ENCODE measurements at regions not wholly inside any gene's neighbourhood (a gene's known extent, or its start where the extent isn't known, plus 50 kb on each side); places are given as distances from the start of the nearest gene placed in this dataset.

DNA sequence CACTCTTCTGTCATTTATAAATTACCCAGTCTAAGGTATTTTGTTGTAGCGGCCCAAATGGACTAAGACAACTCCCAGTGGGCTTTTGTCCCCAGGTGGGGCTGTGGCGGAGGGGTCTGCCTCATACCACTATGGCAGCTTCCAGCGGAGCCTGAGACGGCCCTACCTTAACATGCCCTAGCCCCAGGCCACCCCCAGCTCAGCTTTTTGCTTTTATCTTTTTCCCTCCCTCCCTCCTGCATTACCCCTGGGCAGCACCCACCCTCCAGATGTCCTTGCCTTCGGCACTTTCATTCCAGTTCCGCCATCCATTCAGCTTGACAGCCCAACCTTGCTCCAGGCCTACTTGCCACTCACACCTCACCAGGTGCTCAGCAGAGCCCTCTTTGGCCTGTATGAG, 307.3 kb downstream of the PTPRU start:
- WGBS = 90% methylated on average over 6 of the region's 6 CpGs
- Histone ChIP-seq H3K4me3 (ENCODE audit: low read depth in 1 of 3, low read length in 3 of 3) (no peak overlapping the region), H3K36me3 (ENCODE audit: control insufficient read depth in 4 of 4, insufficient read depth in 3 of 4, low read depth in 1 of 4, low read length in 3 of 4) (no peaks in the 10 kb centered on the region), H3K9ac (ENCODE audit: low read depth in 1 of 2, low read length in 2 of 2) (no peak overlapping the region), H3K27ac (ENCODE audit: low read depth in 1 of 2, low read length in 2 of 2) (no peak overlapping the region), H3K4me1 (ENCODE audit: control insufficient read depth in 4 of 4, insufficient read depth in 4 of 4, low read length in 3 of 4) (no peaks in the 10 kb centered on the region), H3K9me3 (ENCODE audit: control insufficient read depth in 4 of 4, low read length in 3 of 4) (peaks cover 0 to 5% (median 0%) of the 10 kb centered on the region in 4 donors), H3K27me3 (ENCODE audit: control insufficient read depth in 4 of 4, insufficient read depth in 4 of 4, low read length in 3 of 4) (no peaks in the 10 kb centered on the region)
- TF ChIP-seq, protein P1, sequence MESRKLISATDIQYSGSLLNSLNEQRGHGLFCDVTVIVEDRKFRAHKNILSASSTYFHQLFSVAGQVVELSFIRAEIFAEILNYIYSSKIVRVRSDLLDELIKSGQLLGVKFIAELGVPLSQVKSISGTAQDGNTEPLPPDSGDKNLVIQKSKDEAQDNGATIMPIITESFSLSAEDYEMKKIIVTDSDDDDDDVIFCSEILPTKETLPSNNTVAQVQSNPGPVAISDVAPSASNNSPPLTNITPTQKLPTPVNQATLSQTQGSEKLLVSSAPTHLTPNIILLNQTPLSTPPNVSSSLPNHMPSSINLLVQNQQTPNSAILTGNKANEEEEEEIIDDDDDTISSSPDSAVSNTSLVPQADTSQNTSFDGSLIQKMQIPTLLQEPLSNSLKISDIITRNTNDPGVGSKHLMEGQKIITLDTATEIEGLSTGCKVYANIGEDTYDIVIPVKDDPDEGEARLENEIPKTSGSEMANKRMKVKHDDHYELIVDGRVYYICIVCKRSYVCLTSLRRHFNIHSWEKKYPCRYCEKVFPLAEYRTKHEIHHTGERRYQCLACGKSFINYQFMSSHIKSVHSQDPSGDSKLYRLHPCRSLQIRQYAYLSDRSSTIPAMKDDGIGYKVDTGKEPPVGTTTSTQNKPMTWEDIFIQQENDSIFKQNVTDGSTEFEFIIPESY (IDR thresholded peaks at IDR 0.05) = no peak
- TF ChIP-seq EGR1 (IDR thresholded peaks at IDR 0.05; ENCODE audit: low read depth in 2 of 2) = no peak
- TF ChIP-seq FOXA1 (IDR thresholded peaks at IDR 0.05) = no peak
- TF ChIP-seq, protein P2, sequence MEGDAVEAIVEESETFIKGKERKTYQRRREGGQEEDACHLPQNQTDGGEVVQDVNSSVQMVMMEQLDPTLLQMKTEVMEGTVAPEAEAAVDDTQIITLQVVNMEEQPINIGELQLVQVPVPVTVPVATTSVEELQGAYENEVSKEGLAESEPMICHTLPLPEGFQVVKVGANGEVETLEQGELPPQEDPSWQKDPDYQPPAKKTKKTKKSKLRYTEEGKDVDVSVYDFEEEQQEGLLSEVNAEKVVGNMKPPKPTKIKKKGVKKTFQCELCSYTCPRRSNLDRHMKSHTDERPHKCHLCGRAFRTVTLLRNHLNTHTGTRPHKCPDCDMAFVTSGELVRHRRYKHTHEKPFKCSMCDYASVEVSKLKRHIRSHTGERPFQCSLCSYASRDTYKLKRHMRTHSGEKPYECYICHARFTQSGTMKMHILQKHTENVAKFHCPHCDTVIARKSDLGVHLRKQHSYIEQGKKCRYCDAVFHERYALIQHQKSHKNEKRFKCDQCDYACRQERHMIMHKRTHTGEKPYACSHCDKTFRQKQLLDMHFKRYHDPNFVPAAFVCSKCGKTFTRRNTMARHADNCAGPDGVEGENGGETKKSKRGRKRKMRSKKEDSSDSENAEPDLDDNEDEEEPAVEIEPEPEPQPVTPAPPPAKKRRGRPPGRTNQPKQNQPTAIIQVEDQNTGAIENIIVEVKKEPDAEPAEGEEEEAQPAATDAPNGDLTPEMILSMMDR (IDR thresholded peaks at IDR 0.05; ENCODE audit: low read depth, low read length, missing input control) = no peak
- no peak for TF ChIP-seq HNF4G (IDR thresholded peaks at IDR 0.05)
- TF ChIP-seq, protein P3, sequence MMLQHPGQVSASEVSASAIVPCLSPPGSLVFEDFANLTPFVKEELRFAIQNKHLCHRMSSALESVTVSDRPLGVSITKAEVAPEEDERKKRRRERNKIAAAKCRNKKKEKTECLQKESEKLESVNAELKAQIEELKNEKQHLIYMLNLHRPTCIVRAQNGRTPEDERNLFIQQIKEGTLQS (IDR thresholded peaks at IDR 0.05) = no peak
- no peak for TF ChIP-seq NR2F2 (IDR thresholded peaks at IDR 0.05)
- TF ChIP-seq YY1 (IDR thresholded peaks at IDR 0.05) = no peak
- no peak for TF ChIP-seq RAD21 (IDR thresholded peaks at IDR 0.05)
- TF ChIP-seq RXRA (IDR thresholded peaks at IDR 0.05) = no peak
- TF ChIP-seq, protein P4, sequence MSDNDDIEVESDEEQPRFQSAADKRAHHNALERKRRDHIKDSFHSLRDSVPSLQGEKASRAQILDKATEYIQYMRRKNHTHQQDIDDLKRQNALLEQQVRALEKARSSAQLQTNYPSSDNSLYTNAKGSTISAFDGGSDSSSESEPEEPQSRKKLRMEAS (IDR thresholded peaks at IDR 0.05) = no peak
- no peak for TF ChIP-seq FOXA2 (IDR thresholded peaks at IDR 0.05)
- TF ChIP-seq HNF4A (conservative IDR thresholded peaks at IDR 0.05) = no peak
- DNase-seq (ENCODE audit: low spot score) = no peak

DNA sequence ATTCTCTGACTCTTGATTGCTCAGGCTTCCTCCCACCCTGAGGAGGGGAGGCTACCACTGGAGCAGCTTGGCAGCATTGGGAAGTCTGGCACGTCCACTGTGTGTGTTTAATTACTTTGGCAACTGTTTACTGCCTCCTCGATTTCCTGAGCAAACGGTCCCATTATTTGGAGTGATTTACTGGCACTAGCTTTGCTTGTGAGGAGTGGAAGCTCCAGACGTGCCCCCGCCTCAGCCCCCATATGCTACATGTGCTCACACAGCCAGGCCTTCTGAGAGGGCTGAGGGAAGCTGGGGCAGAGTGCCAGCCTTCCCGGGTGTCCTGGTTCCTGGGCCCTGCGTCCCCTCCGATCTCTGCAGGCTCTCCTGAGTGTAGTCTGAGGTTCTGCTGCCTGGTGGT, 306.2 kb downstream of the PTPRU start:
- DNase-seq (ENCODE audit: low spot score) = no peak
- WGBS = 47% methylated on average over 8 of the region's 8 CpGs
- Histone ChIP-seq H3K9me3 (ENCODE audit: control insufficient read depth in 4 of 4, low read length in 3 of 4) (peaks cover 0 to 5% (median 0%) of the 10 kb centered on the region in 4 donors), H3K27me3 (ENCODE audit: control insufficient read depth in 4 of 4, insufficient read depth in 4 of 4, low read length in 3 of 4) (no peaks in the 10 kb centered on the region), H3K4me3 (ENCODE audit: low read depth in 1 of 3, low read length in 3 of 3) (no peak overlapping the region), H3K27ac (ENCODE audit: low read depth in 1 of 2, low read length in 2 of 2) (no peak overlapping the region), H3K36me3 (ENCODE audit: control insufficient read depth in 4 of 4, insufficient read depth in 3 of 4, low read depth in 1 of 4, low read length in 3 of 4) (no peaks in the 10 kb centered on the region), H3K4me1 (ENCODE audit: control insufficient read depth in 4 of 4, insufficient read depth in 4 of 4, low read length in 3 of 4) (no peaks in the 10 kb centered on the region), H3K9ac (ENCODE audit: low read depth in 1 of 2, low read length in 2 of 2) (no peak overlapping the region)
- TF ChIP-seq SP1 (IDR thresholded peaks at IDR 0.05) (no peak), GABPA (IDR thresholded peaks at IDR 0.05 in 1 of 2, conservative IDR thresholded peaks at IDR 0.05 in 1 of 2) (no peak), HNF4A (conservative IDR thresholded peaks at IDR 0.05) (no peak), NR2F2 (IDR thresholded peaks at IDR 0.05) (no peak), EGR1 (IDR thresholded peaks at IDR 0.05; ENCODE audit: low read depth in 2 of 2) (no peak), RXRA (IDR thresholded peaks at IDR 0.05) (no peak), YY1 (IDR thresholded peaks at IDR 0.05) (no peak), RAD21 (IDR thresholded peaks at IDR 0.05) (no peak), FOXA1 (IDR thresholded peaks at IDR 0.05) (no peak), JUND (IDR thresholded peaks at IDR 0.05) (no peak), TAF1 (conservative IDR thresholded peaks at IDR 0.05) (no peak)
- TF ChIP-seq, protein P1 (IDR thresholded peaks at IDR 0.05) = no peak
- TF ChIP-seq, protein P2 (IDR thresholded peaks at IDR 0.05; ENCODE audit: low read depth, low read length, missing input control) = no peak
- TF ChIP-seq, protein P5, sequence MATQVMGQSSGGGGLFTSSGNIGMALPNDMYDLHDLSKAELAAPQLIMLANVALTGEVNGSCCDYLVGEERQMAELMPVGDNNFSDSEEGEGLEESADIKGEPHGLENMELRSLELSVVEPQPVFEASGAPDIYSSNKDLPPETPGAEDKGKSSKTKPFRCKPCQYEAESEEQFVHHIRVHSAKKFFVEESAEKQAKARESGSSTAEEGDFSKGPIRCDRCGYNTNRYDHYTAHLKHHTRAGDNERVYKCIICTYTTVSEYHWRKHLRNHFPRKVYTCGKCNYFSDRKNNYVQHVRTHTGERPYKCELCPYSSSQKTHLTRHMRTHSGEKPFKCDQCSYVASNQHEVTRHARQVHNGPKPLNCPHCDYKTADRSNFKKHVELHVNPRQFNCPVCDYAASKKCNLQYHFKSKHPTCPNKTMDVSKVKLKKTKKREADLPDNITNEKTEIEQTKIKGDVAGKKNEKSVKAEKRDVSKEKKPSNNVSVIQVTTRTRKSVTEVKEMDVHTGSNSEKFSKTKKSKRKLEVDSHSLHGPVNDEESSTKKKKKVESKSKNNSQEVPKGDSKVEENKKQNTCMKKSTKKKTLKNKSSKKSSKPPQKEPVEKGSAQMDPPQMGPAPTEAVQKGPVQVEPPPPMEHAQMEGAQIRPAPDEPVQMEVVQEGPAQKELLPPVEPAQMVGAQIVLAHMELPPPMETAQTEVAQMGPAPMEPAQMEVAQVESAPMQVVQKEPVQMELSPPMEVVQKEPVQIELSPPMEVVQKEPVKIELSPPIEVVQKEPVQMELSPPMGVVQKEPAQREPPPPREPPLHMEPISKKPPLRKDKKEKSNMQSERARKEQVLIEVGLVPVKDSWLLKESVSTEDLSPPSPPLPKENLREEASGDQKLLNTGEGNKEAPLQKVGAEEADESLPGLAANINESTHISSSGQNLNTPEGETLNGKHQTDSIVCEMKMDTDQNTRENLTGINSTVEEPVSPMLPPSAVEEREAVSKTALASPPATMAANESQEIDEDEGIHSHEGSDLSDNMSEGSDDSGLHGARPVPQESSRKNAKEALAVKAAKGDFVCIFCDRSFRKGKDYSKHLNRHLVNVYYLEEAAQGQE (IDR thresholded peaks at IDR 0.05) = no peak
- TF ChIP-seq, protein P3 (IDR thresholded peaks at IDR 0.05) = no peak
